Astrocyte (in vitro differentiated cells and primary cell): ENCODE measurements at regions not wholly inside any gene's neighbourhood (a gene's known extent, or its start where the extent isn't known, plus 50 kb on each side); places are given as distances from the start of the nearest gene placed in this dataset.

Experiments used
- CTCF ChIP-seq: IDR thresholded peaks from 2 replicates; pipeline ENCODE4 v1.5.1; 2011; ENCODE audit warnings: low read depth, mild to moderate bottlenecking, inconsistent platforms, low read length, moderate library complexity; ENCODE audit not compliant: insufficient read depth
- EZH2 ChIP-seq: IDR thresholded peaks from 2 replicates; pipeline ENCODE4 v1.6.1; 2012; ENCODE audit warnings: mild to moderate bottlenecking, low read length, inconsistent platforms; ENCODE audit not compliant: insufficient read depth

DNA sequence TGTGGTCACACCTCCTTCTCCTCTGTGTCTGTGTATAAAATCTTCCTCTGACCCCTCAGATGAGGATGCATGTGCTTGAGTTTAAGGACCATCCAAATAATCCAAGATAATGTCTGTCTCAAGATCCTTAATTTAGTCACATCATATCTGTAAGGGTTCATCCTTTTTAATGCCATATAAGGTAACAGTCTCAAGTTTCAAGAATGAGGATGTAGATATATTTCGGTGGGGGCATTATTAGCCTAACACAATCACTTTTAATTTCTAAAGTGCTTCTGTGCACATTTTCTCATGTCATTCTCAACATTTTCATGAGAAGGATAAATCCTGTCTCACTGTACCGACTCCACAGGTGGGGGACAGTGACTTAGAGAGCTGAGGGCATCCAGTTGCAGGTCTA is 235.3 kb downstream of the BUB3 start:
- TF ChIP-seq CTCF: no peak
- TF ChIP-seq EZH2: no peak
